HG03103 (cell line): ENCODE measurements at regions not wholly inside any gene's neighbourhood (a gene's known extent, or its start where the extent isn't known, plus 50 kb on each side); places are given as distances from the start of the nearest gene placed in this dataset.

Experiments used
- ATAC-seq: cut with Tn5 transposase; IDR thresholded peaks from one replicate; pipeline ENCODE4 v1.9.1; 2021; ENCODE audit warnings: low read depth; ENCODE audit not compliant: unreplicated experiment

- no peak for ATAC-seq
Measured at GRCh38 chr9:78778318-78778717, 481.4 kb downstream of the PSAT1 start.

GRCh38 chr9:78778861-78779374, 482.0 kb downstream of the PSAT1 start:
- ATAC-seq, result no peak

GRCh38 chr9:78781681-78782080, 484.8 kb downstream of the PSAT1 start:
- no peak for ATAC-seq

GRCh38 chr9:78782234-78782633, 485.3 kb downstream of the PSAT1 start:
- ATAC-seq, result no peak

GRCh38 chr9:78782858-78783257, 485.9 kb downstream of the PSAT1 start:
- no peak for ATAC-seq

GRCh38 chr9:78783743-78784142, 486.8 kb downstream of the PSAT1 start:
- ATAC-seq, result no peak

GRCh38 chr9:78786794-78787193, 489.9 kb downstream of the PSAT1 start:
- ATAC-seq, result no peak

GRCh38 chr9:78788101-78788500, 491.2 kb downstream of the PSAT1 start:
- no peak for ATAC-seq

- no peak for ATAC-seq
Measured at GRCh38 chr9:78791779-78792178, 494.9 kb downstream of the PSAT1 start.

GRCh38 chr9:78792745-78793144, 495.8 kb downstream of the PSAT1 start:
- ATAC-seq, result no peak

- ATAC-seq, result no peak
Measured at GRCh38 chr9:78805771-78806170, 508.8 kb downstream of the PSAT1 start.

GRCh38 chr9:78806492-78807160, 509.7 kb downstream of the PSAT1 start:
- no peak for ATAC-seq

GRCh38 chr9:78807286-78807685, 510.4 kb downstream of the PSAT1 start:
- ATAC-seq, result no peak

GRCh38 chr9:78808048-78808447, 511.1 kb downstream of the PSAT1 start:
- no peak for ATAC-seq

GRCh38 chr9:78811622-78812276, 514.8 kb downstream of the PSAT1 start:
- no peak for ATAC-seq

GRCh38 chr9:78812665-78813064, 515.7 kb downstream of the PSAT1 start:
- no peak for ATAC-seq

GRCh38 chr9:78813602-78814180, 516.8 kb downstream of the PSAT1 start:
- ATAC-seq, result no peak

- no peak for ATAC-seq
Measured at GRCh38 chr9:78821126-78821822, 524.3 kb downstream of the PSAT1 start.

- ATAC-seq, result no peak
Measured at GRCh38 chr9:78826527-78826926, 529.6 kb downstream of the PSAT1 start.

- ATAC-seq, result no peak
Measured at GRCh38 chr9:78828521-78828920, 531.6 kb downstream of the PSAT1 start.

GRCh38 chr9:78830301-78830700, 533.4 kb downstream of the PSAT1 start:
- ATAC-seq, result no peak
